ENCODE measurements at regions not wholly inside any gene's neighbourhood (a gene's known extent, or its start where the extent isn't known, plus 50 kb on each side); places are given as distances from the start of the nearest gene placed in this dataset.
"Not testable (repeated sequence)": the region's sequence is repeated elsewhere in the genome, so short reads cannot be mapped to it uniquely, and the experiment has no call there.

- no peaks in the 10 kb centered on the region for H3K27me3 ChIP-seq (replicated peaks in 2 of 5; ENCODE audit: control insufficient read depth in 4 of 5, insufficient read depth in 5 of 5, low read length in 4 of 5)
- ChIA-PET POLR2A (no interaction called here), CTCF (no interaction called here)
- H3K4me3 ChIP-seq (ENCODE audit: control insufficient read depth in 1 of 7, extremely low read depth in 1 of 7, insufficient read depth in 4 of 7, low read depth in 2 of 7, low read length in 6 of 7) = no peak overlapping the region
- H3K9me3 ChIP-seq (ENCODE audit: control extremely low read depth in 1 of 5, control insufficient read depth in 4 of 5, insufficient read depth in 2 of 5, low read depth in 1 of 5, low read length in 4 of 5) = peaks cover 0 to 3% (median 0%) of the 10 kb centered on the region in 5 experiments
- no peaks in the 10 kb centered on the region for H3K4me1 ChIP-seq (ENCODE audit: control extremely low read depth in 1 of 4, control insufficient read depth in 4 of 4, insufficient read depth in 4 of 4, low read length in 3 of 4)
- no peak overlapping the region for H3K27ac ChIP-seq (ENCODE audit: insufficient read depth in 1 of 2, low read depth in 1 of 2, low read length in 2 of 2, poor library complexity in 1 of 2, severe bottlenecking in 2 of 2)
- DNase-seq = no peak
- no peaks in the 10 kb centered on the region for H3K36me3 ChIP-seq (ENCODE audit: control insufficient read depth in 4 of 4, insufficient read depth in 4 of 4, low read length in 3 of 4)
These were observed 398.2 kb downstream of the ADCYAP1 start for GRCh38 chr18:1302861-1303260.

DNA sequence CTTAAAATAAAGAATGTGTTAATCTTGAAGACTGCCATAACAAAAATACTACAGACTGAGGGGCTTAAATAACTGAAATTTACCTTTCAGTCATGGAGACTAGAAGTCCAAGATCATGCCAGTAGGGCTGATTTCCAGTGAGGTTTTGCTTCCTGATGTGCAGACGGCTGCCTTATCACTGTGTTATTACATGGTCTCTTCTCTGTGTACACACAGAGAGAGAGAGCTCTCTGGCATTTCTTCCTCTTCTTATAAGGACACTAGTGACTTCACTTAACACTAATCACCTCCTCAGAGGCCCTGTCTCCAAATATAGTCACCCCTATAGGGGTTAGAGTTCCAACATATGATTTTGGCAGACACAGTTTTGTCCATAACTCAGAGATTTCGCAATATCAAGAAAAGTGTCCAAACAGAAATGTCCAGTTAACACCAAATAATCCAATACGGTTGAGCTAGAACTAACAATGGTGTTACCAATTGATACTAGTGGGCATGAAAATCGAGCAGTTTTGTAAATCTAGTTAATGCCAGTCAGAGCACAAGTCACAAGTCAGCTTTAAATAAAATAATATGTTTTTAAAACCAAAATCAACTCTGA, 399.8 kb downstream of the ADCYAP1 start:
- Histone ChIP-seq H3K9me3 (ENCODE audit: control extremely low read depth in 1 of 5, control insufficient read depth in 4 of 5, insufficient read depth in 2 of 5, low read depth in 1 of 5, low read length in 4 of 5) (peaks cover 0 to 3% (median 0%) of the 10 kb centered on the region in 5 experiments), H3K36me3 (ENCODE audit: control insufficient read depth in 4 of 4, insufficient read depth in 4 of 4, low read length in 3 of 4) (no peaks in the 10 kb centered on the region), H3K27ac (ENCODE audit: insufficient read depth in 1 of 2, low read depth in 1 of 2, low read length in 2 of 2, poor library complexity in 1 of 2, severe bottlenecking in 2 of 2) (no peak overlapping the region), H3K4me3 (ENCODE audit: control insufficient read depth in 1 of 7, extremely low read depth in 1 of 7, insufficient read depth in 4 of 7, low read depth in 2 of 7, low read length in 6 of 7) (no peak overlapping the region), H3K4me1 (ENCODE audit: control extremely low read depth in 1 of 4, control insufficient read depth in 4 of 4, insufficient read depth in 4 of 4, low read length in 3 of 4) (no peaks in the 10 kb centered on the region), H3K27me3 (replicated peaks in 2 of 5; ENCODE audit: control insufficient read depth in 4 of 5, insufficient read depth in 5 of 5, low read length in 4 of 5) (no peaks in the 10 kb centered on the region)
- WGBS (ENCODE audit: insufficient coverage) = 93% methylated on average over 2 of the region's 4 CpGs
- DNase-seq = no peak
- POLR2A ChIA-PET = no interaction called here
- CTCF ChIA-PET = no interaction called here

DNA sequence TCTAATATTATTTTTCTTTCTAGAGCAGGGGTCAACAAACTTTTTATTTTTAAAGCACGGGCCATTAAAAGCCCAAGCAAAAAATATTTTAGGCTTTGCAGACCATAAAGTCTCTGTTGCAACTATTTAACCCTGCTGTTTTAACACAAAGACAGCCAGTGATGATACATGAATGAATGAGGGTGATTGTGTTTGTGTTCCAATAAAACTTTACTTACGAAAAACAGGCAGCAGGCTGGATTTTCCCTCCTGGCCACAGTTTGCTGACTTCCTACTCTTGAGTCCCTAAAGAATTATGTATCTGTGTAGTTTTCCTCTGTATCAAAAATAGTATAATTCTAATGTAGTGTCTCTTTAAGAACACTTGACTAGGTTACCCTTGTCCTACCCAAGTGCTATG, 402.0 kb downstream of the ADCYAP1 start:
- WGBS (ENCODE audit: insufficient coverage) = 100% methylated on average over 1 of the region's 2 CpGs
- Histone ChIP-seq H3K27me3 (replicated peaks in 2 of 5; ENCODE audit: control insufficient read depth in 4 of 5, insufficient read depth in 5 of 5, low read length in 4 of 5) (no peaks in the 10 kb centered on the region), H3K9me3 (ENCODE audit: control extremely low read depth in 1 of 5, control insufficient read depth in 4 of 5, insufficient read depth in 2 of 5, low read depth in 1 of 5, low read length in 4 of 5) (peaks cover 0 to 2% (median 0%) of the 10 kb centered on the region in 5 experiments), H3K36me3 (ENCODE audit: control insufficient read depth in 4 of 4, insufficient read depth in 4 of 4, low read length in 3 of 4) (no peaks in the 10 kb centered on the region), H3K4me3 (ENCODE audit: control insufficient read depth in 1 of 7, extremely low read depth in 1 of 7, insufficient read depth in 4 of 7, low read depth in 2 of 7, low read length in 6 of 7) (no peak overlapping the region), H3K4me1 (ENCODE audit: control extremely low read depth in 1 of 4, control insufficient read depth in 4 of 4, insufficient read depth in 4 of 4, low read length in 3 of 4) (no peaks in the 10 kb centered on the region), H3K27ac (ENCODE audit: insufficient read depth in 1 of 2, low read depth in 1 of 2, low read length in 2 of 2, poor library complexity in 1 of 2, severe bottlenecking in 2 of 2) (no peak overlapping the region)
- CTCF ChIA-PET = no interaction called here
- no peak for DNase-seq
- POLR2A ChIA-PET = no interaction called here

DNA sequence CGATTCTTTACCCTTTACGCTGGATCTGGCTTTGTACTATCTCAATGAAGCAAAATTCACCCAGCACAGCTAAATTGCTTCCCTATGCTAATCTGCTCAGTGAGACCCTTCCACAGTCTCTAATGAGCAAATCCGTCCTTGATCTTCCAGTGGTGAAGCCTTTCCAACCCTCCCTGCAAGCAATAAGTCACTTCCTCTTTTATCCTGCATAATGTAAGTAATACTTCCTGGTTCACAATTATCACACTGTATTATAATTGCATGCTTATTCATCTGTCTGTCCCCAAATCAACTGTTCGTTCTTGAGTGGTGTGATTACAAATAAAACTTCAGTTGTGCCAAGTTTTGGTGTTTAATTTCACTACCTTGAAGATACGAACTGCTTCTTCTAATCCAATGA, 404.0 kb downstream of the ADCYAP1 start:
- Histone ChIP-seq H3K4me3 (ENCODE audit: control insufficient read depth in 1 of 7, extremely low read depth in 1 of 7, insufficient read depth in 4 of 7, low read depth in 2 of 7, low read length in 6 of 7) (no peak overlapping the region), H3K27me3 (replicated peaks in 2 of 5; ENCODE audit: control insufficient read depth in 4 of 5, insufficient read depth in 5 of 5, low read length in 4 of 5) (no peaks in the 10 kb centered on the region), H3K36me3 (ENCODE audit: control insufficient read depth in 4 of 4, insufficient read depth in 4 of 4, low read length in 3 of 4) (no peaks in the 10 kb centered on the region), H3K27ac (ENCODE audit: insufficient read depth in 1 of 2, low read depth in 1 of 2, low read length in 2 of 2, poor library complexity in 1 of 2, severe bottlenecking in 2 of 2) (no peak overlapping the region), H3K9me3 (ENCODE audit: control extremely low read depth in 1 of 5, control insufficient read depth in 4 of 5, insufficient read depth in 2 of 5, low read depth in 1 of 5, low read length in 4 of 5) (peaks cover 0 to 1% (median 0%) of the 10 kb centered on the region in 5 experiments), H3K4me1 (ENCODE audit: control extremely low read depth in 1 of 4, control insufficient read depth in 4 of 4, insufficient read depth in 4 of 4, low read length in 3 of 4) (no peaks in the 10 kb centered on the region)
- ChIA-PET CTCF (no interaction called here), POLR2A (no interaction called here)
- no peak for DNase-seq
- WGBS (ENCODE audit: insufficient coverage) = 100% methylated on average over 3 of the region's 5 CpGs

GRCh38 chr18:1311376-1311775, 406.7 kb downstream of the ADCYAP1 start:
- DNase-seq = no peak
- no peaks in the 10 kb centered on the region for H3K4me1 ChIP-seq (ENCODE audit: control extremely low read depth in 1 of 4, control insufficient read depth in 4 of 4, insufficient read depth in 4 of 4, low read length in 3 of 4)
- ChIA-PET POLR2A (no interaction called here), CTCF (no interaction called here)
- no peak overlapping the region for H3K27ac ChIP-seq (ENCODE audit: insufficient read depth in 1 of 2, low read depth in 1 of 2, low read length in 2 of 2, poor library complexity in 1 of 2, severe bottlenecking in 2 of 2)
- no peaks in the 10 kb centered on the region for H3K27me3 ChIP-seq (replicated peaks in 2 of 5; ENCODE audit: control insufficient read depth in 4 of 5, insufficient read depth in 5 of 5, low read length in 4 of 5)
- H3K9me3 ChIP-seq (ENCODE audit: control extremely low read depth in 1 of 5, control insufficient read depth in 4 of 5, insufficient read depth in 2 of 5, low read depth in 1 of 5, low read length in 4 of 5) = peaks cover 0 to 1% (median 0%) of the 10 kb centered on the region in 5 experiments
- H3K36me3 ChIP-seq (ENCODE audit: control insufficient read depth in 4 of 4, insufficient read depth in 4 of 4, low read length in 3 of 4) = no peaks in the 10 kb centered on the region
- WGBS (ENCODE audit: insufficient coverage) = no CpG with 5 or more reads among the region's 2 CpGs
- no peak overlapping the region for H3K4me3 ChIP-seq (ENCODE audit: control insufficient read depth in 1 of 7, extremely low read depth in 1 of 7, insufficient read depth in 4 of 7, low read depth in 2 of 7, low read length in 6 of 7)

- H3K4me3 ChIP-seq (ENCODE audit: control insufficient read depth in 1 of 7, extremely low read depth in 1 of 7, insufficient read depth in 4 of 7, low read depth in 2 of 7, low read length in 6 of 7); H3K9me3 ChIP-seq (ENCODE audit: control extremely low read depth in 1 of 5, control insufficient read depth in 4 of 5, insufficient read depth in 2 of 5, low read depth in 1 of 5, low read length in 4 of 5); DNase-seq; H3K4me1 ChIP-seq (ENCODE audit: control extremely low read depth in 1 of 4, control insufficient read depth in 4 of 4, insufficient read depth in 4 of 4, low read length in 3 of 4); CTCF ChIA-PET; H3K27me3 ChIP-seq (replicated peaks in 2 of 5; ENCODE audit: control insufficient read depth in 4 of 5, insufficient read depth in 5 of 5, low read length in 4 of 5); POLR2A ChIA-PET; H3K27ac ChIP-seq (ENCODE audit: insufficient read depth in 1 of 2, low read depth in 1 of 2, low read length in 2 of 2, poor library complexity in 1 of 2, severe bottlenecking in 2 of 2); H3K36me3 ChIP-seq (ENCODE audit: control insufficient read depth in 4 of 4, insufficient read depth in 4 of 4, low read length in 3 of 4): not testable (repeated sequence)
- WGBS (ENCODE audit: insufficient coverage) = 97% methylated on average over 7 of the region's 11 CpGs
These were observed 430.7 kb downstream of the ADCYAP1 start for GRCh38 chr18:1335345-1335744.

- Histone ChIP-seq H3K36me3 (ENCODE audit: control insufficient read depth in 4 of 4, insufficient read depth in 4 of 4, low read length in 3 of 4) (no peaks in the 10 kb centered on the region), H3K4me3 (ENCODE audit: control insufficient read depth in 1 of 7, extremely low read depth in 1 of 7, insufficient read depth in 4 of 7, low read depth in 2 of 7, low read length in 6 of 7) (no peak overlapping the region), H3K9me3 (ENCODE audit: control extremely low read depth in 1 of 5, control insufficient read depth in 4 of 5, insufficient read depth in 2 of 5, low read depth in 1 of 5, low read length in 4 of 5) (no peaks in the 10 kb centered on the region), H3K27me3 (replicated peaks in 2 of 5; ENCODE audit: control insufficient read depth in 4 of 5, insufficient read depth in 5 of 5, low read length in 4 of 5) (no peaks in the 10 kb centered on the region), H3K27ac (ENCODE audit: insufficient read depth in 1 of 2, low read depth in 1 of 2, low read length in 2 of 2, poor library complexity in 1 of 2, severe bottlenecking in 2 of 2) (no peak overlapping the region), H3K4me1 (ENCODE audit: control extremely low read depth in 1 of 4, control insufficient read depth in 4 of 4, insufficient read depth in 4 of 4, low read length in 3 of 4) (no peaks in the 10 kb centered on the region)
- 100% methylated on average over 1 of the region's 4 CpGs for WGBS (ENCODE audit: insufficient coverage)
- DNase-seq = no peak
- POLR2A ChIA-PET = no interaction called here
- CTCF ChIA-PET = no interaction called here
These were observed 446.3 kb downstream of the ADCYAP1 start for GRCh38 chr18:1350931-1351450.
